Osteoblast (primary cell): ENCODE measurements at regions not wholly inside any gene's neighbourhood (a gene's known extent, or its start where the extent isn't known, plus 50 kb on each side); places are given as distances from the start of the nearest gene placed in this dataset.
"Not testable (repeated sequence)": the region's sequence is repeated elsewhere in the genome, so short reads cannot be mapped to it uniquely, and the experiment has no call there.

Source experiments
- DNase-seq: peaks from one replicate; pipeline ENCODE4 v3.0.0; 2011; ENCODE audit warnings: low spot score, mixed read lengths; ENCODE audit not compliant: insufficient read length; ENCODE audit errors: missing footprints
- H2AFZ ChIP-seq: 2 replicates; pipeline ENCODE4 v1.6.0; 2011; ENCODE audit warnings: mild to moderate bottlenecking, low read length
- H3K27ac ChIP-seq: 2 replicates; pipeline ENCODE4 v1.5.1; 2011; ENCODE audit warnings: mild to moderate bottlenecking, low read depth, low read length, moderate library complexity
- H3K27me3 ChIP-seq: 2 replicates; pipeline ENCODE4 v1.6.0; 2012; ENCODE audit warnings: mild to moderate bottlenecking, control low read depth, inconsistent platforms, low read length, moderate library complexity; ENCODE audit not compliant: insufficient read depth
- H3K36me3 ChIP-seq: 2 replicates; pipeline ENCODE4 v1.5.1; 2011; ENCODE audit warnings: mild to moderate bottlenecking, low read length, control low read depth, moderate library complexity; ENCODE audit not compliant: insufficient read depth
- H3K4me1 ChIP-seq: 2 replicates; pipeline ENCODE4 v1.5.1; 2011; ENCODE audit warnings: mild to moderate bottlenecking, low read length, control low read depth, moderate library complexity; ENCODE audit not compliant: insufficient read depth
- H3K4me2 ChIP-seq: 2 replicates; pipeline ENCODE4 v1.6.0; 2011; ENCODE audit warnings: mild to moderate bottlenecking, low read length; ENCODE audit not compliant: insufficient read depth
- H3K4me3 ChIP-seq: fragments of 200-600 bp; sonication (generic); 3 replicates; pipeline ENCODE4 v1.5.1; 2012; ENCODE audit warnings: mild to moderate bottlenecking, low read length, inconsistent platforms; ENCODE audit not compliant: insufficient read depth
- H3K79me2 ChIP-seq: 2 replicates; pipeline ENCODE4 v1.6.0; 2012; ENCODE audit warnings: mild to moderate bottlenecking, low read length, control low read depth, inconsistent platforms; ENCODE audit not compliant: insufficient read depth
- H3K9me3 ChIP-seq: 2 replicates; pipeline ENCODE4 v1.5.1; 2011; ENCODE audit warnings: low read depth, low read length, control low read depth
- H4K20me1 ChIP-seq: 2 replicates; pipeline ENCODE4 v1.6.0; 2012; ENCODE audit warnings: mild to moderate bottlenecking, low read length, control low read depth; ENCODE audit not compliant: insufficient read depth
- CTCF ChIP-seq: IDR thresholded peaks from 2 replicates; pipeline ENCODE4 v1.5.1; 2011; ENCODE audit warnings: mild to moderate bottlenecking, low read depth, low read length, moderate library complexity; ENCODE audit errors: extremely low read depth

- H3K4me2 ChIP-seq, result no peak overlapping the region
- no peak for TF ChIP-seq CTCF
- DNase-seq, result no peak
These were observed 170.4 kb downstream of the SMAD6 start for GRCh38 chr15:66872405-66872804.

GRCh38 chr15:66873331-66873730 is 171.3 kb downstream of the SMAD6 start:
- H3K79me2 ChIP-seq, H3K4me2 ChIP-seq, H3K36me3 ChIP-seq, H3K27me3 ChIP-seq, H3K4me1 ChIP-seq, H3K9me3 ChIP-seq, H4K20me1 ChIP-seq, H3K4me3 ChIP-seq, H2AFZ ChIP-seq, H3K27ac ChIP-seq, DNase-seq: not testable (repeated sequence)

More at GRCh38 chr15:66872405-66872804, 170.4 kb downstream of the SMAD6 start:
- no peaks in the 10 kb centered on the region for H3K4me1 ChIP-seq
- H3K9me3 ChIP-seq, result no peaks in the 10 kb centered on the region
- H3K27me3 ChIP-seq, result no peaks in the 10 kb centered on the region
- H3K79me2 ChIP-seq, result no peaks in the 10 kb centered on the region
- no peak overlapping the region for H3K4me3 ChIP-seq
- no peaks in the 10 kb centered on the region for H3K36me3 ChIP-seq
- no peak overlapping the region for H2AFZ ChIP-seq
- H4K20me1 ChIP-seq, result no peaks in the 10 kb centered on the region
- no peak overlapping the region for H3K27ac ChIP-seq

GRCh38 chr15:66873856-66874255 is 171.8 kb downstream of the SMAD6 start:
- Histone ChIP-seq H3K36me3 (no peaks in the 10 kb centered on the region), H3K4me2 (no peak overlapping the region), H4K20me1 (no peaks in the 10 kb centered on the region), H3K4me1 (no peaks in the 10 kb centered on the region), H3K27me3 (no peaks in the 10 kb centered on the region), H3K79me2 (no peaks in the 10 kb centered on the region), H2AFZ (no peak overlapping the region), H3K4me3 (no peak overlapping the region), H3K27ac (no peak overlapping the region), H3K9me3 (no peaks in the 10 kb centered on the region)
- no peak for DNase-seq
- no peak for TF ChIP-seq CTCF

- no peaks in the 10 kb centered on the region for H3K36me3 ChIP-seq
- no peaks in the 10 kb centered on the region for H4K20me1 ChIP-seq
- H3K4me3 ChIP-seq, result no peak overlapping the region
- no peak for TF ChIP-seq CTCF
- no peak overlapping the region for H2AFZ ChIP-seq
- no peaks in the 10 kb centered on the region for H3K4me1 ChIP-seq
- DNase-seq, result no peak
- no peak overlapping the region for H3K27ac ChIP-seq
- no peaks in the 10 kb centered on the region for H3K79me2 ChIP-seq
- no peaks in the 10 kb centered on the region for H3K27me3 ChIP-seq
- no peaks in the 10 kb centered on the region for H3K9me3 ChIP-seq
- H3K4me2 ChIP-seq, result no peak overlapping the region
These were observed 173.8 kb downstream of the SMAD6 start for GRCh38 chr15:66875588-66876420.
